K562 (cell line): ENCODE measurements at regions not wholly inside any gene's neighbourhood (a gene's known extent, or its start where the extent isn't known, plus 50 kb on each side); places are given as distances from the start of the nearest gene placed in this dataset.

Experiments used
- ATAC-seq: fragments of 200-7000 bp; cut with Tn5 transposase; 3 replicates; pipeline ENCODE4 v1.9.1; 2020; ENCODE audit warnings: moderate library complexity
- BruUV-seq: library from RNA; stranded (reverse); fragments of 400-500 nt; replicated peaks from 2 replicates; lab custom pipeline; 2021; lab: Mats Ljungman, UMichigan
- CTCF ChIA-PET: fragments of 300-600 bp; formaldehyde crosslinking; extraction: SDS; loops from one replicate; lab custom pipeline; 2021; ENCODE audit warnings: low intra/inter-chr PET ratio; lab: Yijun Ruan, JAX
- POLR2A ChIA-PET: fragments of 300-600, 350-650 bp; sonication (Branson Sonifier 250); formaldehyde crosslinking; extraction: SDS; loops from one replicate; lab custom pipeline; 2021; ENCODE audit warnings: antibody characterized with exemption, inconsistent platforms; lab: Yijun Ruan, JAX
- DNase-seq, 4 experiments: peaks; one replicate each; pipeline versions ENCODE4 v3.0.0 to v3.0.0-alpha.2; 2011 to 2018; ENCODE audit warnings: low spot score in 3 of 4, mixed read lengths in 3 of 4; ENCODE audit errors: extremely low read depth in 1 of 4
- FAIRE-seq: peaks from 2 replicates; lab custom pipeline; 2011; peaks lifted over from hg19 to GRCh38; lab: Jason Lieb, UNC
- H2AFZ ChIP-seq: 2 replicates; pipeline ENCODE4 v1.6.0; 2011; ENCODE audit warnings: low read depth, low read length, control low read depth, inconsistent platforms
- H3K27ac ChIP-seq: fragments of 200-600 bp; 3 replicates; pipeline ENCODE4 v1.8.0; 2011; ENCODE audit warnings: low read depth, mild to moderate bottlenecking, control low read depth, inconsistent platforms, low read length, moderate library complexity, mixed read lengths; ENCODE audit errors: extremely low read depth
- H3K27me3 ChIP-seq, 2 experiments: fragments of 300-600 bp in 1 of 2; 2 replicates in 1 of 2; 3 replicates in 1 of 2; pipeline versions ENCODE4 v1.6.0 to v1.8.0; 2011; ENCODE audit warnings: inconsistent platforms in 2 of 2, low read length in 2 of 2, mild to moderate bottlenecking in 1 of 2, mixed read lengths in 1 of 2, moderate library complexity in 1 of 2; ENCODE audit not compliant: control insufficient read depth in 2 of 2, insufficient read depth in 2 of 2
- H3K36me3 ChIP-seq: fragments of 300-600 bp; 3 replicates; pipeline ENCODE4 v1.8.0; 2011; ENCODE audit warnings: mild to moderate bottlenecking, low read length, inconsistent platforms; ENCODE audit not compliant: control insufficient read depth, insufficient read depth
- H3K4me1 ChIP-seq, 2 experiments: fragments of 200-600 bp in 1 of 2; replicated peaks in 1 of 2; 2 replicates in 1 of 2; 3 replicates in 1 of 2; pipeline versions ENCODE4 v1.5.1 to v1.8.0; 2011; ENCODE audit warnings: inconsistent platforms in 2 of 2, low read length in 2 of 2, mild to moderate bottlenecking in 1 of 2, mixed read lengths in 1 of 2, moderate library complexity in 1 of 2; ENCODE audit not compliant: control insufficient read depth in 2 of 2, insufficient read depth in 2 of 2
- H3K4me2 ChIP-seq: 2 replicates; pipeline ENCODE4 v1.6.1; 2011; ENCODE audit warnings: low read length, control low read depth, inconsistent platforms, mixed read lengths; ENCODE audit not compliant: insufficient read depth
- H3K4me3 ChIP-seq: fragments of 200-600 bp; sonication (generic), shearing (Covaris generic); 2 replicates; pipeline ENCODE4 v1.5.1; 2016; ENCODE audit warnings: control low read depth, inconsistent platforms
- H3K79me2 ChIP-seq: fragments of 200-600 bp; 3 replicates; pipeline ENCODE4 v1.8.0; 2011; ENCODE audit warnings: low read length, inconsistent platforms; ENCODE audit not compliant: control insufficient read depth, insufficient read depth
- H3K9ac ChIP-seq, 2 experiments: 2 replicates each; pipeline versions ENCODE4 v1.6.0 to v1.6.1; 2011; ENCODE audit warnings: low read depth in 2 of 2, low read length in 2 of 2, control low read depth in 1 of 2, inconsistent platforms in 1 of 2, mild to moderate bottlenecking in 1 of 2, mixed read lengths in 1 of 2; ENCODE audit not compliant: insufficient read depth in 1 of 2
- H3K9me1 ChIP-seq: one replicate; pipeline ENCODE4 v1.6.0; 2011; ENCODE audit warnings: inconsistent platforms, mild to moderate bottlenecking, low read length, moderate library complexity; ENCODE audit not compliant: control insufficient read depth, insufficient read depth
- H3K9me3 ChIP-seq: replicated peaks from 2 replicates; pipeline ENCODE4 v1.5.1; 2011; ENCODE audit warnings: low read depth, low read length, inconsistent platforms; ENCODE audit not compliant: control insufficient read depth, insufficient read depth
- H4K20me1 ChIP-seq: replicated peaks from 2 replicates; pipeline ENCODE4 v1.6.1; 2011; ENCODE audit warnings: low read length, inconsistent platforms, mixed read lengths; ENCODE audit not compliant: control insufficient read depth, insufficient read depth
- FOSL1 ChIP-seq: fragments of 200-800 bp; sonication (Bioruptor generic); conservative IDR thresholded peaks from 2 replicates; pipeline ENCODE4 v1.6.1; 2016; ENCODE audit warnings: missing genetic modification characterization, missing compliant biosample characterization
- KLF6 ChIP-seq: fragments of 250-450 bp; sonication (Bioruptor Pico); IDR thresholded peaks from 2 replicates; pipeline ENCODE4 v1.4.0; 2020; ENCODE audit warnings: mild to moderate bottlenecking, moderate library complexity, borderline replicate concordance
- MYBL2 ChIP-seq, 2 experiments: fragments of 450-650 bp in 1 of 2; sonication (generic) in 1 of 2; formaldehyde crosslinking in 1 of 2; IDR thresholded peaks; 2 replicates each; pipeline versions ENCODE4 v1.6.1 to v1.8.1; 2017 to 2022; ENCODE audit warnings: borderline replicate concordance in 1 of 2, inconsistent platforms in 1 of 2, low read depth in 1 of 2, mild to moderate bottlenecking in 1 of 2, missing genetic modification reagents in 1 of 2, moderate library complexity in 1 of 2
- NFIC ChIP-seq: fragments of 450-650 bp; IDR thresholded peaks from 2 replicates; pipeline ENCODE4 v1.6.1; 2017; ENCODE audit warnings: mild to moderate bottlenecking, inconsistent platforms
- STAT5B ChIP-seq: fragments of 250-450 bp; sonication (Bioruptor Pico); IDR thresholded peaks from 2 replicates; pipeline ENCODE4 v1.8.0; 2021; ENCODE audit warnings: mild to moderate bottlenecking, inconsistent platforms
- TCFL5 ChIP-seq: fragments of 250-450 bp; sonication (Bioruptor Pico); conservative IDR thresholded peaks from 2 replicates; pipeline ENCODE4 v1.6.1; 2021; ENCODE audit warnings: mild to moderate bottlenecking, moderate library complexity, matching md5 sums
- THRAP3 ChIP-seq: fragments of 450-650 bp; IDR thresholded peaks from 2 replicates; pipeline ENCODE4 v1.6.1; 2016; ENCODE audit warnings: mild to moderate bottlenecking, inconsistent platforms, borderline replicate concordance
- ZNF212 ChIP-seq: fragments of 450-650 bp; formaldehyde crosslinking; IDR thresholded peaks from 2 replicates; pipeline ENCODE4 v1.4.0; 2020; ENCODE audit warnings: mild to moderate bottlenecking
- ZNF57 ChIP-seq: fragments of 450-650 bp; formaldehyde crosslinking; IDR thresholded peaks from 2 replicates; pipeline ENCODE4 v1.4.0; 2020; ENCODE audit warnings: mild to moderate bottlenecking, moderate library complexity
- ZNF830 ChIP-seq: fragments of 250-450 bp; sonication (Bioruptor Pico); IDR thresholded peaks from 2 replicates; pipeline ENCODE4 v1.5.0; 2021; ENCODE audit warnings: mild to moderate bottlenecking
- WGBS: fragments of 100-300 bp; shearing (Covaris generic); methylation state at CpG from one replicate; pipeline ENCODE4 v1.1.6; 2016; ENCODE audit warnings: low coverage, mixed read lengths; ENCODE audit not compliant: insufficient coverage; ENCODE audit errors: missing lambda C conversion rate; 5-methylcytosine and 5-hydroxymethylcytosine counted together
- in situ Hi-C: fragments of 300-500 bp; cut with MboI; formaldehyde crosslinking; loops from 4 replicates; pipeline ENCODE4 v1.15.0; 2018; ENCODE audit warnings: inconsistent platforms, mixed read lengths
- intact Hi-C: fragments of 100-400 bp; cut with micrococcal nuclease; formaldehyde crosslinking; loops from 2 replicates; pipeline ENCODE4 v1.14.2; 2022
- TF ChIP-seq, protein P1 (sequence below): fragments of 450-650 bp; IDR thresholded peaks from 2 replicates; pipeline ENCODE4 v1.6.1; 2018; ENCODE audit not compliant: partially characterized antibody
- TF ChIP-seq, protein P2 (sequence below): sonication (generic); formaldehyde crosslinking; IDR thresholded peaks from 2 replicates; pipeline ENCODE4 v1.8.0; 2022; ENCODE audit warnings: mild to moderate bottlenecking, missing genetic modification reagents
- TF ChIP-seq, protein P3 (sequence below): IDR thresholded peaks from 2 replicates; pipeline ENCODE4 v1.6.1; 2011; ENCODE audit not compliant: insufficient read length; ENCODE audit errors: extremely low read depth

DNA sequence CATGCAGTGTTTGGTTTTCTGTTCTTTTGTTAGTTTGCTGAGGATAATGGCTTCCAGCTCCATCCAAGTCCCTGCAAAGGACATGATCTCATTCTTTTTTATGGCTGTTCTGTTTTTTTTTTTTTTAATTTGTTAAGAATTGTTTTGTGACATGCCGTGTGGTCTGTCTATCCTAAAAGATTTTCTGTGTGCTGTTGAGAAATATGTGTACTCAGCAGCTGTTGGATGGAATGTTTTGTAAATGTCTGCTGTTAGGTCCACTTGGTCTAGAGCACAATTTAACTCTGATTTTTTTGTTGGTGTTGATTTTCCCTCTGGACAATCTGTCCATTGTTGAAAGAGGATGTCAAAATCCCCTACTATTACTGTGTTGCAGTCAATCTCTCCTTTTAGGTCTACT lies 80.4 kb upstream of the WDR75 start:
- BruUV-seq, result no TSS peak
- no peak for DNase-seq
- no peak overlapping the region for H3K27ac ChIP-seq
- H3K36me3 ChIP-seq, result no peaks in the 10 kb centered on the region
- no peaks in the 10 kb centered on the region for H3K79me2 ChIP-seq
- H3K9me3 ChIP-seq, result no peaks in the 10 kb centered on the region
- H3K27me3 ChIP-seq, result no peaks in the 10 kb centered on the region
- no peak overlapping the region for H2AFZ ChIP-seq
- CTCF ChIA-PET, result no interaction called here
- H3K9ac ChIP-seq, result no peak overlapping the region
- intact Hi-C loops (no loop called here), in situ Hi-C loops (no loop called here)
- no peaks in the 10 kb centered on the region for H3K9me1 ChIP-seq
- 0% methylated on average over 1 of the region's 1 CpG for WGBS
- H3K4me1 ChIP-seq, result no peaks in the 10 kb centered on the region
- ATAC-seq, result no peak
- POLR2A ChIA-PET, result no interaction called here
- no peak for FAIRE-seq
- no peak overlapping the region for H3K4me3 ChIP-seq
- H3K4me2 ChIP-seq, result no peak overlapping the region
- no peaks in the 10 kb centered on the region for H4K20me1 ChIP-seq
- TF ChIP-seq KLF6 (CRISPR knock-in tag) (no peak), MYBL2 (IDR thresholded peaks at IDR 0.05; ENCODE audit: low read depth) (no peak), MYBL2 (CRISPR knock-in tag; IDR thresholded peaks at IDR 0.05; ENCODE audit: borderline replicate concordance) (no peak), THRAP3 (no peak), STAT5B (no peak), ZNF212 (CRISPR knock-in tag) (no peak), ZNF830 (CRISPR knock-in tag) (no peak), NFIC (no peak), TCFL5 (CRISPR knock-in tag) (no peak), ZNF57 (CRISPR knock-in tag) (no peak), FOSL1 (tag) (no peak)
- TF ChIP-seq, protein P1, sequence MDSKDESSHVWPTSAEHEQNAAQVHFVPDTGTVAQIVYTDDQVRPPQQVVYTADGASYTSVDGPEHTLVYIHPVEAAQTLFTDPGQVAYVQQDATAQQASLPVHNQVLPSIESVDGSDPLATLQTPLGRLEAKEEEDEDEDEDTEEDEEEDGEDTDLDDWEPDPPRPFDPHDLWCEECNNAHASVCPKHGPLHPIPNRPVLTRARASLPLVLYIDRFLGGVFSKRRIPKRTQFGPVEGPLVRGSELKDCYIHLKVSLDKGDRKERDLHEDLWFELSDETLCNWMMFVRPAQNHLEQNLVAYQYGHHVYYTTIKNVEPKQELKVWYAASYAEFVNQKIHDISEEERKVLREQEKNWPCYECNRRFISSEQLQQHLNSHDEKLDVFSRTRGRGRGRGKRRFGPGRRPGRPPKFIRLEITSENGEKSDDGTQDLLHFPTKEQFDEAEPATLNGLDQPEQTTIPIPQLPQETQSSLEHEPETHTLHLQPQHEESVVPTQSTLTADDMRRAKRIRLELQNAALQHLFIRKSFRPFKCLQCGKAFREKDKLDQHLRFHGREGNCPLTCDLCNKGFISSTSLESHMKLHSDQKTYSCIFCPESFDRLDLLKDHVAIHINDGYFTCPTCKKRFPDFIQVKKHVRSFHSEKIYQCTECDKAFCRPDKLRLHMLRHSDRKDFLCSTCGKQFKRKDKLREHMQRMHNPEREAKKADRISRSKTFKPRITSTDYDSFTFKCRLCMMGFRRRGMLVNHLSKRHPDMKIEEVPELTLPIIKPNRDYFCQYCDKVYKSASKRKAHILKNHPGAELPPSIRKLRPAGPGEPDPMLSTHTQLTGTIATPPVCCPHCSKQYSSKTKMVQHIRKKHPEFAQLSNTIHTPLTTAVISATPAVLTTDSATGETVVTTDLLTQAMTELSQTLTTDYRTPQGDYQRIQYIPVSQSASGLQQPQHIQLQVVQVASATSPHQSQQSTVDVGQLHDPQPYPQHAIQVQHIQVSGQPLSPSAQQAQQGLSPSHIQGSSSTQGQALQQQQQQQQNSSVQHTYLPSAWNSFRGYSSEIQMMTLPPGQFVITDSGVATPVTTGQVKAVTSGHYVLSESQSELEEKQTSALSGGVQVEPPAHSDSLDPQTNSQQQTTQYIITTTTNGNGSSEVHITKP, result no peak
- TF ChIP-seq, protein P2, sequence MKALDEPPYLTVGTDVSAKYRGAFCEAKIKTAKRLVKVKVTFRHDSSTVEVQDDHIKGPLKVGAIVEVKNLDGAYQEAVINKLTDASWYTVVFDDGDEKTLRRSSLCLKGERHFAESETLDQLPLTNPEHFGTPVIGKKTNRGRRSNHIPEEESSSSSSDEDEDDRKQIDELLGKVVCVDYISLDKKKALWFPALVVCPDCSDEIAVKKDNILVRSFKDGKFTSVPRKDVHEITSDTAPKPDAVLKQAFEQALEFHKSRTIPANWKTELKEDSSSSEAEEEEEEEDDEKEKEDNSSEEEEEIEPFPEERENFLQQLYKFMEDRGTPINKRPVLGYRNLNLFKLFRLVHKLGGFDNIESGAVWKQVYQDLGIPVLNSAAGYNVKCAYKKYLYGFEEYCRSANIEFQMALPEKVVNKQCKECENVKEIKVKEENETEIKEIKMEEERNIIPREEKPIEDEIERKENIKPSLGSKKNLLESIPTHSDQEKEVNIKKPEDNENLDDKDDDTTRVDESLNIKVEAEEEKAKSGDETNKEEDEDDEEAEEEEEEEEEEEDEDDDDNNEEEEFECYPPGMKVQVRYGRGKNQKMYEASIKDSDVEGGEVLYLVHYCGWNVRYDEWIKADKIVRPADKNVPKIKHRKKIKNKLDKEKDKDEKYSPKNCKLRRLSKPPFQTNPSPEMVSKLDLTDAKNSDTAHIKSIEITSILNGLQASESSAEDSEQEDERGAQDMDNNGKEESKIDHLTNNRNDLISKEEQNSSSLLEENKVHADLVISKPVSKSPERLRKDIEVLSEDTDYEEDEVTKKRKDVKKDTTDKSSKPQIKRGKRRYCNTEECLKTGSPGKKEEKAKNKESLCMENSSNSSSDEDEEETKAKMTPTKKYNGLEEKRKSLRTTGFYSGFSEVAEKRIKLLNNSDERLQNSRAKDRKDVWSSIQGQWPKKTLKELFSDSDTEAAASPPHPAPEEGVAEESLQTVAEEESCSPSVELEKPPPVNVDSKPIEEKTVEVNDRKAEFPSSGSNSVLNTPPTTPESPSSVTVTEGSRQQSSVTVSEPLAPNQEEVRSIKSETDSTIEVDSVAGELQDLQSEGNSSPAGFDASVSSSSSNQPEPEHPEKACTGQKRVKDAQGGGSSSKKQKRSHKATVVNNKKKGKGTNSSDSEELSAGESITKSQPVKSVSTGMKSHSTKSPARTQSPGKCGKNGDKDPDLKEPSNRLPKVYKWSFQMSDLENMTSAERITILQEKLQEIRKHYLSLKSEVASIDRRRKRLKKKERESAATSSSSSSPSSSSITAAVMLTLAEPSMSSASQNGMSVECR, result no peak
- TF ChIP-seq, protein P3, sequence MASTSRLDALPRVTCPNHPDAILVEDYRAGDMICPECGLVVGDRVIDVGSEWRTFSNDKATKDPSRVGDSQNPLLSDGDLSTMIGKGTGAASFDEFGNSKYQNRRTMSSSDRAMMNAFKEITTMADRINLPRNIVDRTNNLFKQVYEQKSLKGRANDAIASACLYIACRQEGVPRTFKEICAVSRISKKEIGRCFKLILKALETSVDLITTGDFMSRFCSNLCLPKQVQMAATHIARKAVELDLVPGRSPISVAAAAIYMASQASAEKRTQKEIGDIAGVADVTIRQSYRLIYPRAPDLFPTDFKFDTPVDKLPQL, result no peak
